ENCODE measurements at regions not wholly inside any gene's neighbourhood (a gene's known extent, or its start where the extent isn't known, plus 50 kb on each side); places are given as distances from the start of the nearest gene placed in this dataset.

DNA sequence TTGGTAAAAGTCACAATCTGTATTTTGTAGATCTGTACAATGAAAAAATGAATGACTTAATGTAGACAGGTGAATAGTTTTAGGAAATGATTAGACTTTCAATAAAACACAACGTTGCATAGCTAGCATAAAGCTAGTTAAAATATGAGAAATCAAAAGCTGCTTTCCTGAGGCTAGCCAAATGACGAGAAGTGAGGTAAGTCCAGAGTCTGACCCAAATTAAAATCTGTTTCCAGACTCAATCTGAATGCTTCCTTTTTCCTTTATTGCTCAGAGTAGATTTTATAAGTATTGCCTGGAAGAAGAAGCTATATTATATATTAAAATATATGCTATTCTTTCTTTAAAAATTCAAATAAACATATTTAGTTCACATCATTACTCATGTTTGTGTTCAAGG lies 615.4 kb downstream of the CD109 start:
- TF ChIP-seq, protein P1, sequence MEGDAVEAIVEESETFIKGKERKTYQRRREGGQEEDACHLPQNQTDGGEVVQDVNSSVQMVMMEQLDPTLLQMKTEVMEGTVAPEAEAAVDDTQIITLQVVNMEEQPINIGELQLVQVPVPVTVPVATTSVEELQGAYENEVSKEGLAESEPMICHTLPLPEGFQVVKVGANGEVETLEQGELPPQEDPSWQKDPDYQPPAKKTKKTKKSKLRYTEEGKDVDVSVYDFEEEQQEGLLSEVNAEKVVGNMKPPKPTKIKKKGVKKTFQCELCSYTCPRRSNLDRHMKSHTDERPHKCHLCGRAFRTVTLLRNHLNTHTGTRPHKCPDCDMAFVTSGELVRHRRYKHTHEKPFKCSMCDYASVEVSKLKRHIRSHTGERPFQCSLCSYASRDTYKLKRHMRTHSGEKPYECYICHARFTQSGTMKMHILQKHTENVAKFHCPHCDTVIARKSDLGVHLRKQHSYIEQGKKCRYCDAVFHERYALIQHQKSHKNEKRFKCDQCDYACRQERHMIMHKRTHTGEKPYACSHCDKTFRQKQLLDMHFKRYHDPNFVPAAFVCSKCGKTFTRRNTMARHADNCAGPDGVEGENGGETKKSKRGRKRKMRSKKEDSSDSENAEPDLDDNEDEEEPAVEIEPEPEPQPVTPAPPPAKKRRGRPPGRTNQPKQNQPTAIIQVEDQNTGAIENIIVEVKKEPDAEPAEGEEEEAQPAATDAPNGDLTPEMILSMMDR (IDR thresholded peaks at IDR 0.05) = no peak
- no peak for TF ChIP-seq POLR2A (IDR thresholded peaks at IDR 0.05)
